DOHH2 (cell line): ENCODE measurements at regions not wholly inside any gene's neighbourhood (a gene's known extent, or its start where the extent isn't known, plus 50 kb on each side); places are given as distances from the start of the nearest gene placed in this dataset.

ENCODE experiments used
- CTCF ChIP-seq: fragments of 200-600 bp; sonication (generic); IDR thresholded peaks from one replicate; pipeline ENCODE4 v1.5.1; 2014; ENCODE audit warnings: antibody characterized with exemption, mild to moderate bottlenecking, low read depth, low read length; ENCODE audit not compliant: poor library complexity, severe bottlenecking
- EZH2phosphoT487 ChIP-seq: fragments of 200-600 bp; sonication (generic); IDR thresholded peaks from 2 replicates; pipeline ENCODE4 v1.6.1; 2017; ENCODE audit warnings: borderline replicate concordance, mild to moderate bottlenecking, antibody characterized with exemption, low read length, moderate library complexity, mixed read lengths

GRCh38 chr6:67870321-67870720 lies 764.8 kb upstream of the ADGRB3 start:
- TF ChIP-seq CTCF = no peak
- TF ChIP-seq EZH2phosphoT487 = no peak
